Neuronal stem cell (in vitro differentiated cells): ENCODE measurements at regions not wholly inside any gene's neighbourhood (a gene's known extent, or its start where the extent isn't known, plus 50 kb on each side); places are given as distances from the start of the nearest gene placed in this dataset.

Source experiments
- DNase-seq: peaks from one replicate; pipeline ENCODE4 v3.0.0-alpha.2; 2013; ENCODE audit warnings: low spot score
- H2AFZ ChIP-seq: one replicate; pipeline ENCODE4 v1.6.1; 2013; ENCODE audit warnings: mild to moderate bottlenecking, low read length, inconsistent platforms
- H2AK5ac ChIP-seq: 2 replicates; pipeline ENCODE4 v1.6.1; 2013; ENCODE audit warnings: low read depth, mild to moderate bottlenecking, inconsistent platforms, low read length, moderate library complexity, mixed read lengths
- H2BK120ac ChIP-seq: 2 replicates; pipeline ENCODE4 v1.6.1; 2013; ENCODE audit warnings: low read depth, mild to moderate bottlenecking, inconsistent platforms, low read length, moderate library complexity, mixed read lengths
- H2BK12ac ChIP-seq: one replicate; pipeline ENCODE4 v1.6.1; 2013; ENCODE audit warnings: low read length, inconsistent platforms
- H2BK15ac ChIP-seq: 2 replicates; pipeline ENCODE4 v1.6.1; 2013; ENCODE audit warnings: mild to moderate bottlenecking, low read length, inconsistent platforms, mixed read lengths
- H2BK5ac ChIP-seq: one replicate; pipeline ENCODE4 v1.6.1; 2013; ENCODE audit warnings: inconsistent platforms, mild to moderate bottlenecking, low read length, moderate library complexity
- H3K14ac ChIP-seq: one replicate; pipeline ENCODE4 v1.6.1; 2013; ENCODE audit warnings: low read length, inconsistent platforms
- H3K18ac ChIP-seq: 2 replicates; pipeline ENCODE4 v1.6.1; 2013; ENCODE audit warnings: low read length, inconsistent platforms
- H3K23ac ChIP-seq: 2 replicates; pipeline ENCODE4 v1.6.1; 2013; ENCODE audit warnings: low read depth, mild to moderate bottlenecking, mixed read lengths, low read length, inconsistent platforms; ENCODE audit not compliant: poor library complexity
- H3K27ac ChIP-seq: replicated peaks from 3 replicates; pipeline ENCODE4 v1.5.1; 2013; ENCODE audit warnings: low read length, inconsistent platforms
- H3K27me3 ChIP-seq, 3 experiments: 2 replicates each; pipeline ENCODE4 v1.6.1; 2013; ENCODE audit warnings: low read length in 3 of 3, mild to moderate bottlenecking in 2 of 3, inconsistent platforms in 1 of 3, low read depth in 1 of 3, mixed read lengths in 1 of 3, moderate library complexity in 1 of 3; ENCODE audit not compliant: control insufficient read depth in 3 of 3, insufficient read depth in 3 of 3
- H3K36me3 ChIP-seq, 2 donors: replicated peaks in 1 of 2; 2 replicates each; pipeline ENCODE4 v1.6.1; 2013; ENCODE audit warnings: low read length in 2 of 2; ENCODE audit not compliant: control insufficient read depth in 2 of 2, insufficient read depth in 2 of 2
- H3K4ac ChIP-seq: 2 replicates; pipeline ENCODE4 v1.6.1; 2013; ENCODE audit warnings: inconsistent platforms, mild to moderate bottlenecking, low read length, moderate library complexity
- H3K4me1 ChIP-seq, 2 donors: 1 replicate in 1 of 2; 2 replicates in 1 of 2; pipeline ENCODE4 v1.6.1; 2013; ENCODE audit warnings: low read length in 2 of 2, low read depth in 1 of 2; ENCODE audit not compliant: control insufficient read depth in 2 of 2, insufficient read depth in 1 of 2
- H3K4me2 ChIP-seq: one replicate; pipeline ENCODE4 v1.6.1; 2013; ENCODE audit warnings: mild to moderate bottlenecking, low read length, inconsistent platforms; ENCODE audit not compliant: insufficient read depth, poor library complexity, severe bottlenecking
- H3K4me3 ChIP-seq, 2 donors: 2 replicates each; pipeline ENCODE4 v1.5.1; 2013; ENCODE audit warnings: low read length in 2 of 2, mild to moderate bottlenecking in 2 of 2, inconsistent platforms in 1 of 2, moderate library complexity in 1 of 2
- H3K79me1 ChIP-seq: one replicate; pipeline ENCODE4 v1.6.1; 2013; ENCODE audit warnings: low read depth, mild to moderate bottlenecking, inconsistent platforms, low read length, moderate library complexity
- H3K9ac ChIP-seq: one replicate; pipeline ENCODE4 v1.6.1; 2013; ENCODE audit warnings: mild to moderate bottlenecking, low read depth, low read length, inconsistent platforms; ENCODE audit not compliant: poor library complexity
- H3K9me3 ChIP-seq, 2 donors: replicated peaks in 1 of 2; 2 replicates each; pipeline versions ENCODE3 to v1.6.1; 2013; ENCODE audit warnings: low read length in 2 of 2, mild to moderate bottlenecking in 2 of 2, inconsistent platforms in 1 of 2, low read depth in 1 of 2, mixed read lengths in 1 of 2, moderate library complexity in 1 of 2; ENCODE audit not compliant: control insufficient read depth in 2 of 2, insufficient read depth in 1 of 2
- H4K8ac ChIP-seq: one replicate; pipeline ENCODE4 v1.6.1; 2013; ENCODE audit warnings: low read depth, mild to moderate bottlenecking, inconsistent platforms, low read length, moderate library complexity
- H4K91ac ChIP-seq: one replicate; pipeline ENCODE4 v1.6.1; 2013; ENCODE audit warnings: low read length, low read depth, mild to moderate bottlenecking, inconsistent platforms; ENCODE audit not compliant: poor library complexity
- WGBS, 2 donors: extraction: QIAGEN DNeasy Blood & Tissue Kit; methylation state at CpG; one replicate each; pipeline ENCODE4 v1.1.7; 2013; ENCODE audit warnings: missing lambda C conversion rate in 2 of 2, mixed read lengths in 1 of 2; ENCODE audit not compliant: insufficient read length in 2 of 2, insufficient replicate concordance in 1 of 2; ENCODE audit errors: extremely low coverage in 2 of 2; 5-methylcytosine and 5-hydroxymethylcytosine counted together

- H2BK120ac ChIP-seq, result no peak overlapping the region
- no peak overlapping the region for H3K4me2 ChIP-seq
- WGBS, 2 donors, result no CpG with 5 or more reads among the region's 4 CpGs
- H3K4ac ChIP-seq, result no peak overlapping the region
- H2AFZ ChIP-seq, result no peak overlapping the region
- no peak overlapping the region for H2BK15ac ChIP-seq
- H3K79me1 ChIP-seq, result no peaks in the 10 kb centered on the region
- H3K36me3 ChIP-seq, result no peaks in the 10 kb centered on the region
- no peaks in the 10 kb centered on the region for H3K9me3 ChIP-seq
- no peak overlapping the region for H3K9ac ChIP-seq
- no peaks in the 10 kb centered on the region for H3K27me3 ChIP-seq
- H4K91ac ChIP-seq, result no peak overlapping the region
- DNase-seq, result peak; percentile 33
- no peak overlapping the region for H3K27ac ChIP-seq
- H3K18ac ChIP-seq, result no peak overlapping the region
- no peak overlapping the region for H2BK5ac ChIP-seq
- no peaks in the 10 kb centered on the region for H3K4me1 ChIP-seq
- no peak overlapping the region for H4K8ac ChIP-seq
- no peak overlapping the region for H2AK5ac ChIP-seq
- no peak overlapping the region for H3K4me3 ChIP-seq
- H3K23ac ChIP-seq, result no peak overlapping the region
- no peak overlapping the region for H2BK12ac ChIP-seq
- H3K14ac ChIP-seq, result no peak overlapping the region
These were observed 337.3 kb upstream of the HS3ST1 start for GRCh38 chr4:11765849-11766453.

GRCh38 chr4:11748164-11748872 is 319.6 kb upstream of the HS3ST1 start:
- Histone ChIP-seq H3K14ac (no peak overlapping the region), H4K91ac (no peak overlapping the region), H3K27me3 (no peaks in the 10 kb centered on the region), H3K4me2 (no peak overlapping the region), H2AFZ (peak overlapping the region; percentile 63), H2AK5ac (no peak overlapping the region), H4K8ac (no peak overlapping the region), H3K23ac (no peak overlapping the region), H3K18ac (no peak overlapping the region), H3K4me1 (peaks cover 0 to 5% of the 10 kb centered on the region in 2 donors), H3K4me3 (no peak overlapping the region), H3K79me1 (no peaks in the 10 kb centered on the region), H3K9ac (no peak overlapping the region), H2BK120ac (no peak overlapping the region), H2BK15ac (no peak overlapping the region), H2BK12ac (no peak overlapping the region), H3K4ac (no peak overlapping the region), H3K36me3 (no peaks in the 10 kb centered on the region), H3K9me3 (peaks cover 0 to 1% of the 10 kb centered on the region in 2 donors), H2BK5ac (no peak overlapping the region), H3K27ac (no peak overlapping the region)
- WGBS, 2 donors, result no CpG with 5 or more reads among the region's 7 CpGs
- DNase-seq, result no peak

GRCh38 chr4:11746734-11747133 is 318.0 kb upstream of the HS3ST1 start:
- Histone ChIP-seq H3K27me3 (no peaks in the 10 kb centered on the region), H3K9ac (no peak overlapping the region), H2BK120ac (no peak overlapping the region), H2AFZ (no peak overlapping the region), H2BK12ac (no peak overlapping the region), H3K4me2 (no peak overlapping the region), H3K18ac (no peak overlapping the region), H3K4me1 (peaks cover 0 to 5% of the 10 kb centered on the region in 2 donors), H3K14ac (no peak overlapping the region), H3K36me3 (no peaks in the 10 kb centered on the region), H4K8ac (no peak overlapping the region), H3K9me3 (no peaks in the 10 kb centered on the region), H2BK15ac (no peak overlapping the region), H2AK5ac (no peak overlapping the region), H2BK5ac (no peak overlapping the region), H3K27ac (no peak overlapping the region), H4K91ac (no peak overlapping the region), H3K79me1 (no peaks in the 10 kb centered on the region), H3K23ac (no peak overlapping the region), H3K4ac (no peak overlapping the region), H3K4me3 (no peak overlapping the region)
- DNase-seq, result no peak
- no CpG with 5 or more reads among the region's 4 CpGs for WGBS, 2 donors

GRCh38 chr4:11743976-11744375 is 315.3 kb upstream of the HS3ST1 start:
- H2AFZ ChIP-seq, result no peak overlapping the region
- H3K9ac ChIP-seq, result no peak overlapping the region
- H3K36me3 ChIP-seq, result no peaks in the 10 kb centered on the region
- H3K27me3 ChIP-seq, result no peaks in the 10 kb centered on the region
- no CpG with 5 or more reads among the region's 1 CpG for WGBS, 2 donors
- H3K27ac ChIP-seq, result no peak overlapping the region
- no peak overlapping the region for H4K91ac ChIP-seq
- H3K14ac ChIP-seq, result no peak overlapping the region
- no peak overlapping the region for H4K8ac ChIP-seq
- H3K4ac ChIP-seq, result no peak overlapping the region
- no peak for DNase-seq
- H3K4me3 ChIP-seq, result no peak overlapping the region
- no peak overlapping the region for H2AK5ac ChIP-seq
- no peak overlapping the region for H3K4me2 ChIP-seq
- H2BK12ac ChIP-seq, result no peak overlapping the region
- no peak overlapping the region for H2BK15ac ChIP-seq
- no peak overlapping the region for H3K23ac ChIP-seq
- no peak overlapping the region for H3K18ac ChIP-seq
- H2BK120ac ChIP-seq, result no peak overlapping the region
- no peaks in the 10 kb centered on the region for H3K9me3 ChIP-seq
- peaks cover 0 to 5% of the 10 kb centered on the region in 2 donors for H3K4me1 ChIP-seq
- H3K79me1 ChIP-seq, result no peaks in the 10 kb centered on the region
- H2BK5ac ChIP-seq, result no peak overlapping the region
